Liver (tissue), 8 donors: ENCODE measurements at regions not wholly inside any gene's neighbourhood (a gene's known extent, or its start where the extent isn't known, plus 50 kb on each side); places are given as distances from the start of the nearest gene placed in this dataset.
"Not testable (repeated sequence)": the region's sequence is repeated elsewhere in the genome, so short reads cannot be mapped to it uniquely, and the experiment has no call there.

ENCODE experiments used
- DNase-seq: peaks from one replicate; pipeline ENCODE4 v3.0.0-alpha.2; 2017; ENCODE audit warnings: low spot score
- H3K27ac ChIP-seq, 2 donors: one replicate each; pipeline ENCODE4 v1.7.0; 2013; ENCODE audit warnings: inconsistent platforms in 2 of 2, low read length in 2 of 2, control low read depth in 1 of 2, low read depth in 1 of 2, mild to moderate bottlenecking in 1 of 2
- H3K27me3 ChIP-seq, 4 donors: one replicate each; pipeline versions ENCODE4 v1.6.1 to v1.7.0; 2013; ENCODE audit warnings: low read length in 3 of 4, inconsistent platforms in 1 of 4, mild to moderate bottlenecking in 1 of 4, moderate library complexity in 1 of 4; ENCODE audit not compliant: control insufficient read depth in 4 of 4, insufficient read depth in 4 of 4
- H3K36me3 ChIP-seq, 4 donors: one replicate each; pipeline versions ENCODE4 v1.6.1 to v1.7.0; 2013; ENCODE audit warnings: low read length in 3 of 4, mild to moderate bottlenecking in 3 of 4, low read depth in 1 of 4, moderate library complexity in 1 of 4; ENCODE audit not compliant: control insufficient read depth in 4 of 4, insufficient read depth in 3 of 4
- H3K4me1 ChIP-seq, 4 donors: one replicate each; pipeline versions ENCODE4 v1.6.1 to v1.7.0; 2013; ENCODE audit warnings: low read length in 3 of 4, mild to moderate bottlenecking in 3 of 4, moderate library complexity in 1 of 4; ENCODE audit not compliant: control insufficient read depth in 4 of 4, insufficient read depth in 4 of 4
- H3K4me3 ChIP-seq, 3 donors: one replicate each; pipeline versions ENCODE4 v1.6.1 to v1.7.0; 2013; ENCODE audit warnings: low read length in 3 of 3, control low read depth in 1 of 3, low read depth in 1 of 3, mild to moderate bottlenecking in 1 of 3
- H3K9ac ChIP-seq, 2 donors: one replicate each; pipeline ENCODE4 v1.7.0; 2013; ENCODE audit warnings: low read length in 2 of 2, mild to moderate bottlenecking in 2 of 2, moderate library complexity in 2 of 2, control low read depth in 1 of 2, low read depth in 1 of 2
- H3K9me3 ChIP-seq, 4 donors: one replicate each; pipeline versions ENCODE4 v1.6.1 to v1.7.0; 2013; ENCODE audit warnings: low read length in 3 of 4; ENCODE audit not compliant: control insufficient read depth in 4 of 4
- EGR1 ChIP-seq, 2 donors: IDR thresholded peaks; 2 replicates each; pipeline ENCODE4 v1.6.1; 2016 to 2018; ENCODE audit warnings: antibody characterized with exemption in 2 of 2, low read depth in 2 of 2
- GABPA ChIP-seq, 2 donors: IDR thresholded peaks in 1 of 2; conservative IDR thresholded peaks in 1 of 2; 2 replicates each; pipeline ENCODE4 v1.6.1; 2016; ENCODE audit warnings: antibody characterized with exemption in 2 of 2, mild to moderate bottlenecking in 1 of 2, moderate library complexity in 1 of 2
- HNF4A ChIP-seq, 2 donors: conservative IDR thresholded peaks; 2 replicates each; pipeline ENCODE4 v1.6.1; 2016; ENCODE audit warnings: antibody characterized with exemption in 2 of 2, mild to moderate bottlenecking in 2 of 2
- HNF4G ChIP-seq: IDR thresholded peaks from 2 replicates; pipeline ENCODE4 v1.6.1; 2016; ENCODE audit warnings: antibody characterized with exemption
- NR2F2 ChIP-seq: IDR thresholded peaks from 2 replicates; pipeline ENCODE4 v1.6.1; 2016; ENCODE audit warnings: antibody characterized with exemption
- TAF1 ChIP-seq: conservative IDR thresholded peaks from 2 replicates; pipeline ENCODE4 v1.6.1; 2016; ENCODE audit warnings: antibody characterized with exemption, mild to moderate bottlenecking
- WGBS: extraction: QIAGEN DNeasy Blood & Tissue Kit; methylation state at CpG from one replicate; pipeline ENCODE4 v1.1.7; 2013; 5-methylcytosine and 5-hydroxymethylcytosine counted together
- TF ChIP-seq, protein P1 (sequence below): IDR thresholded peaks from 2 replicates; pipeline ENCODE4 v1.6.1; 2016; ENCODE audit warnings: antibody characterized with exemption
- TF ChIP-seq, protein P2 (sequence below): IDR thresholded peaks from 2 replicates; pipeline ENCODE4 v1.6.1; 2016; ENCODE audit warnings: antibody characterized with exemption
- TF ChIP-seq, protein P3 (sequence below): fragments of 150-350 bp; IDR thresholded peaks from 2 replicates; pipeline ENCODE4 v1.5.1; 2017; ENCODE audit warnings: improper control_type of control experiment, low read depth, low read length; ENCODE audit not compliant: missing input control
- TF ChIP-seq, protein P4 (sequence below): IDR thresholded peaks from 2 replicates; pipeline ENCODE4 v1.6.1; 2016; ENCODE audit warnings: antibody characterized with exemption
- donor health status: healthy.
- donor health status: healthy.
- donor health status: healthy.
- donor health status: healthy.
- donor health status: healthy.

DNA sequence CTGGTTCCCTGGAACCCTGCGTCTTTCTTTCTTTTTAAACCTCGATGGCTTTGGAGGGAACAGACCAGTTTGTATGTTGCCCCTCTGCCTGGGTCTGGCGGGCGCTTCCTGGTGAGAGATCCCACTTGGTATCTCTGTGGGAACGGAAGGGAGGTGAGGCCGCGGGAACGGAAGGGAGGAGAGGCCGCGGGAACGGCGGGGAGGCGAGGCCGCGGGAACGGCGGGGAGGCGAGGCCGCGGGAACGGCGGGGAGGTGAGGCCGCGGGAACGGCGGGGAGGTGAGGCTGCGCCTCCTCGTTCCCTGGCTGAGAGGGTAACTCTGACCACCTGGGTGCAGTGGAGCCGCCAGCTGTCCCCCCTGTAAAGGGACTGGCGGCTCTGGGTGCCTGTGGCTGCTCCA, 169.5 kb downstream of the NPIPB11 start:
- not testable (repeated sequence) for H3K9me3 ChIP-seq, H3K4me1 ChIP-seq, H3K27me3 ChIP-seq, H3K4me3 ChIP-seq, H3K36me3 ChIP-seq, H3K27ac ChIP-seq, H3K9ac ChIP-seq, DNase-seq
- WGBS: 94% methylated on average over 30 of the region's 30 CpGs

DNA sequence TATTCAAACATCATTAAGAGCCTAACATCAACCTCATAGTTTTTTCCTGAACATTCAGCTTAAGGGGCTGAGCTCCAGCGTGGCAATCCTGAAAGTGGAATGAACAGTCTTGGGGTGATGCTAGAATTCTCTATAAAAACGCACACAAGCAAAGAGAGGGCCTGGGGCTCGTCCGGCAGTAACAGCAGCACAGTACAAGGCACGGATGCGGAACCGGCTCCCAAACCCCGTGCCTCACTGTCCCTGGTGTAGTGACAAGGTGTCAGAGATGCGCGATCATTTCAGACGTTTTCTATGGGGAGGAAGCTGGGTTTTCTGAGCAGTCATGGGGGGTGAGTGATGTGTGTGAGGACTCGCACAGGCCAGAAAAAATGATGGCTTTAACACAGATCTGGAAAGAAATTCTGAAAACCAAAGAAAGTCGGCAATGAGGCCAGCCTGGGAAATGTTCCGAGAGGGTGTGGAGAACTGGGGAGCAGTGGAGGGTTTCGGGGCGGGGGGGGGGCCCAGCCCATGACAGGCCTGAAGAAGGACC, 170.6 kb downstream of the NPIPB11 start:
- not testable (repeated sequence) for H3K4me3 ChIP-seq, H3K9me3 ChIP-seq, H3K4me1 ChIP-seq, H3K9ac ChIP-seq, DNase-seq, H3K27ac ChIP-seq, H3K36me3 ChIP-seq, H3K27me3 ChIP-seq
- WGBS: 94% methylated on average over 16 of the region's 16 CpGs

DNA sequence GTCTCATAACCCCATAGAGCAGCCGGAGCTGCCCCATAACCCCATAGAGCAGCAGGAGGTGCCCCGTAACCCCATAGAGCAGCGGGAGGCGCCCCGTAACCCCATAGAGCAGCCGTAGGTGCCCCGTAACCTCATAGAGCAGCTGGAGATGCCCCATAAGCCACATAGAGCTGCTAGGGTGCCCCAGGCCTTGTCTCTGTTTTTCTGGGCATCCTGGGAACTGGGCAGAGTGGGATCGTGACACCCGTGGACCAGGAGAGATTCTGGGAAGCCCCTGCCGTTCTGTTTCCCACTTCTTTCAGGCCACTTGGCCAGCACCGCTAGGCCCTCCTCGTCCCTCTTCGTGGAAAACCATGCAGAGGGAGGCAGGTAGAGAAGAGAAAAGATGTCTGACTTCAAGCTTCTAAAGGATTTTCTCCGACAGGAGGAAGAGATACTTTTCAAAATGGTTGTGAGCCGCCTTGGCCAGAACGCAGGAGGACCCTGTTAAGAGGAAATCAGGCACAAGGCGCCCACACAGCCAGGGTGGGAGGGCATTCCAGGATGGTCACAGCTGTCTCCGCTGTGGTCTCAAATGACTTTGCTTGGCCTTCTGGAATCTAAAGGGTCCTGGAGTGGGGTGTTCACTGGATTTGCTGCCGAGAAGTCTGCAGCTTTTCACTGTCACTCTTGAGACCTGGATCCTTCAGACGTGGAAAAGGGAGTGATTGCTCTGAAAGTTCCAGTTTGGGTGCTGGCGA, 171.8 kb downstream of the NPIPB11 start:
- not testable (repeated sequence) for H3K4me3 ChIP-seq, H3K36me3 ChIP-seq, H3K9ac ChIP-seq, H3K4me1 ChIP-seq, DNase-seq, H3K9me3 ChIP-seq, H3K27me3 ChIP-seq, H3K27ac ChIP-seq
- 92% methylated on average over 21 of the region's 21 CpGs for WGBS

DNA sequence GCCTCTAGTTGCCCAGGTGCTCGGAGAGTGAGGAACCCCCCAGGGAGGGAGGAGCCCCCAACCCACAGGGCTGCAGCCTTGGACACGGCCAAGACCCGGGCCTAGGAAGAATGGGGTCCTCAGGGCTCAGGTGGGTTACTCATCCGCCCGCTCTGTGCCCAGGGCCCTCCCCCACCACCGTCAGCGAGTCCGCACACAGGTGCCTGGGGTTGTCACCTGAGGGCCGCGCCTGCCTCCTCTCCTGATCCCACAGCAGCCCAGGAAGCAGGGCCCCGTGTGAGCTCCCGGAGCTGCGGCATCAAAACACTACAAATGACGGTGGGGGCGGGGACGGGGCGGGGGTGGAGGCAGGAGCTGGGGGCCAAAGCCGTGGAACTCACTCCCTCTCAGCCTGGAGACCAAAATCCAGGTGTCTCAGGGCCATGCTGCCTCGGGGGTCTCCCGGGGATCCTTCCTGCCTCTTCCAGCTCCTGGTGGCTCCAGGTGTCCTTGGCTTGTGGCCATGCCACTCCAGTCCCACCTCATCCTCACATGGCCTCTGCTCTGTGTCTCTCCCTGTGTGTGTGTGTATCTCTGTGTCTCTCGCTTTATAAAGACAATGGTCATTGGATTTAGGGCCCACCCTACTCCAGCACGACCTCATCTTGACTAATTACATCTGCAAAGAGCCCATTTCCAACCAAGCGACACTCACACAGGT, 172.7 kb downstream of the NPIPB11 start:
- H3K9ac ChIP-seq, DNase-seq, H3K9me3 ChIP-seq, H3K4me3 ChIP-seq, H3K27me3 ChIP-seq, H3K27ac ChIP-seq, H3K36me3 ChIP-seq: not testable (repeated sequence)
- H3K4me1 ChIP-seq: peaks cover 0 to 12% (median 7%) of the 10 kb centered on the region in 4 donors
- 97% methylated on average over 23 of the region's 23 CpGs for WGBS

DNA sequence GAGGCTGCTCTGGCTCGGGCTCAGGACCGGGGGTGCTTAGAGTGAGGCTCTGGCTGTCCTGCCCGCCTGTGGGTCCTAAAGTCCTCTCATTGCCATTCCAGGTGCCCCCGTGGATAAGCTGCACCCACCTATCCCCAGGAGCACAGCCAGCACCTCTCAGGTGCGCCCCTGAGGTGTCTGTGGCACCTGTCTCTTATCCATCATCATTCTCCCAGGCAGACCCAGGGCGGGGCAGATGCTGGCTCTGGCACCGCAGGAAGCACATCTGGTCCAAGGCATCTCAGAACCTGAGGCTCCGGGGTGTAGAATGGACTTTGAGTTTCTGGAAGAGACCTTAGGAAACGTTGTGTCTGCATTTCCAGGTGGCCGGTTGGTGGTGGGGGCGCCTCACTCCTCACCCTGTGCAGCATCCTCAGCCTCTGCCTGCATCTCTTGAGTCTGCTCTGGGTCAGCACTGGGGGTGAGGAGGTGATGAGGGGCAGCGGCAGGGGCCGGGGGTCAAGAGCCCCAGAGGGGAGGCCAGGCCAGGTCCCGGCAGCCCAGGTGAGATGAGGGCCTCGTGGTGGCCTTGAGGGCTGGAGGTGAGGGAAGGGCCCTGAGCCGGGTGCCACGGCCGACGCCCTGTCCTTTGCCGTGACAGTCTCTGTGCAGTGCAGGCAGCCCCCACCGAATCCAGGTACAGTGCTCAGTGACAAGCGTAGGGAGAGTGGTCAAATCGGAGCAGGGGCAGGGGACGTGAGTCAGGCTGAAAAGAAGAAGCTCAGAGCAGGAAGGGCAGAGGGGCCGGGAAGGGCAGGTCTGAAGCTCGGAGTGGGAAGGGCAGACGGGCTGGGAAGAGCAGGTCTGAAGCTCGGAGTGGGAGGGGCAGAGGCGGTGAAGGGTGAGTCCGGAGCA, 173.5 kb downstream of the NPIPB11 start:
- TF ChIP-seq, protein P1, sequence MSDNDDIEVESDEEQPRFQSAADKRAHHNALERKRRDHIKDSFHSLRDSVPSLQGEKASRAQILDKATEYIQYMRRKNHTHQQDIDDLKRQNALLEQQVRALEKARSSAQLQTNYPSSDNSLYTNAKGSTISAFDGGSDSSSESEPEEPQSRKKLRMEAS: no peak
- TF ChIP-seq, protein P2, sequence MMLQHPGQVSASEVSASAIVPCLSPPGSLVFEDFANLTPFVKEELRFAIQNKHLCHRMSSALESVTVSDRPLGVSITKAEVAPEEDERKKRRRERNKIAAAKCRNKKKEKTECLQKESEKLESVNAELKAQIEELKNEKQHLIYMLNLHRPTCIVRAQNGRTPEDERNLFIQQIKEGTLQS: no peak
- TF ChIP-seq, protein P3, sequence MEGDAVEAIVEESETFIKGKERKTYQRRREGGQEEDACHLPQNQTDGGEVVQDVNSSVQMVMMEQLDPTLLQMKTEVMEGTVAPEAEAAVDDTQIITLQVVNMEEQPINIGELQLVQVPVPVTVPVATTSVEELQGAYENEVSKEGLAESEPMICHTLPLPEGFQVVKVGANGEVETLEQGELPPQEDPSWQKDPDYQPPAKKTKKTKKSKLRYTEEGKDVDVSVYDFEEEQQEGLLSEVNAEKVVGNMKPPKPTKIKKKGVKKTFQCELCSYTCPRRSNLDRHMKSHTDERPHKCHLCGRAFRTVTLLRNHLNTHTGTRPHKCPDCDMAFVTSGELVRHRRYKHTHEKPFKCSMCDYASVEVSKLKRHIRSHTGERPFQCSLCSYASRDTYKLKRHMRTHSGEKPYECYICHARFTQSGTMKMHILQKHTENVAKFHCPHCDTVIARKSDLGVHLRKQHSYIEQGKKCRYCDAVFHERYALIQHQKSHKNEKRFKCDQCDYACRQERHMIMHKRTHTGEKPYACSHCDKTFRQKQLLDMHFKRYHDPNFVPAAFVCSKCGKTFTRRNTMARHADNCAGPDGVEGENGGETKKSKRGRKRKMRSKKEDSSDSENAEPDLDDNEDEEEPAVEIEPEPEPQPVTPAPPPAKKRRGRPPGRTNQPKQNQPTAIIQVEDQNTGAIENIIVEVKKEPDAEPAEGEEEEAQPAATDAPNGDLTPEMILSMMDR: no peak
- TF ChIP-seq NR2F2: no peak
- TF ChIP-seq HNF4A (conservative IDR thresholded peaks at IDR 0.05): no peak
- TF ChIP-seq, protein P4, sequence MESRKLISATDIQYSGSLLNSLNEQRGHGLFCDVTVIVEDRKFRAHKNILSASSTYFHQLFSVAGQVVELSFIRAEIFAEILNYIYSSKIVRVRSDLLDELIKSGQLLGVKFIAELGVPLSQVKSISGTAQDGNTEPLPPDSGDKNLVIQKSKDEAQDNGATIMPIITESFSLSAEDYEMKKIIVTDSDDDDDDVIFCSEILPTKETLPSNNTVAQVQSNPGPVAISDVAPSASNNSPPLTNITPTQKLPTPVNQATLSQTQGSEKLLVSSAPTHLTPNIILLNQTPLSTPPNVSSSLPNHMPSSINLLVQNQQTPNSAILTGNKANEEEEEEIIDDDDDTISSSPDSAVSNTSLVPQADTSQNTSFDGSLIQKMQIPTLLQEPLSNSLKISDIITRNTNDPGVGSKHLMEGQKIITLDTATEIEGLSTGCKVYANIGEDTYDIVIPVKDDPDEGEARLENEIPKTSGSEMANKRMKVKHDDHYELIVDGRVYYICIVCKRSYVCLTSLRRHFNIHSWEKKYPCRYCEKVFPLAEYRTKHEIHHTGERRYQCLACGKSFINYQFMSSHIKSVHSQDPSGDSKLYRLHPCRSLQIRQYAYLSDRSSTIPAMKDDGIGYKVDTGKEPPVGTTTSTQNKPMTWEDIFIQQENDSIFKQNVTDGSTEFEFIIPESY: no peak
- TF ChIP-seq HNF4G: no peak
- TF ChIP-seq TAF1: no peak
- TF ChIP-seq EGR1 (IDR thresholded peaks at IDR 0.05; ENCODE audit: low read depth in 2 of 2): no peak
- no peak for TF ChIP-seq GABPA (IDR thresholded peaks at IDR 0.05 in 1 of 2, conservative IDR thresholded peaks at IDR 0.05 in 1 of 2)
- Histone ChIP-seq H3K9ac (no peak overlapping the region), H3K9me3 (no peaks in the 10 kb centered on the region), H3K36me3 (no peaks in the 10 kb centered on the region), H3K4me1 (peaks cover 0 to 19% (median 7%) of the 10 kb centered on the region in 4 donors), H3K27me3 (no peaks in the 10 kb centered on the region), H3K4me3 (no peak overlapping the region), H3K27ac (no peak overlapping the region)
- WGBS: 93% methylated on average over 30 of the region's 30 CpGs
- DNase-seq: no peak
